ENCODE measurements at regions not wholly inside any gene's neighbourhood (a gene's known extent, or its start where the extent isn't known, plus 50 kb on each side); places are given as distances from the start of the nearest gene placed in this dataset.

- Histone ChIP-seq H3K27ac (no peak overlapping the region), H3K36me3 (no peaks in the 10 kb centered on the region), H3K4me3 (no peak overlapping the region), H3K9me3 (no peaks in the 10 kb centered on the region), H3K27me3 (no peaks in the 10 kb centered on the region), H3K4me1 (peaks cover 0 to 23% (median 8%) of the 10 kb centered on the region in 4 donors)
- TF ChIP-seq CTCF (IDR thresholded peaks at IDR 0.05) = no peak
- intact Hi-C loops (cut with DNase I; ENCODE audit: low total_unique reads) = no loop called here
- no peak for DNase-seq
These were observed 72.7 kb upstream of the PALS2 start for GRCh38 chr7:24500599-24500998.

DNA sequence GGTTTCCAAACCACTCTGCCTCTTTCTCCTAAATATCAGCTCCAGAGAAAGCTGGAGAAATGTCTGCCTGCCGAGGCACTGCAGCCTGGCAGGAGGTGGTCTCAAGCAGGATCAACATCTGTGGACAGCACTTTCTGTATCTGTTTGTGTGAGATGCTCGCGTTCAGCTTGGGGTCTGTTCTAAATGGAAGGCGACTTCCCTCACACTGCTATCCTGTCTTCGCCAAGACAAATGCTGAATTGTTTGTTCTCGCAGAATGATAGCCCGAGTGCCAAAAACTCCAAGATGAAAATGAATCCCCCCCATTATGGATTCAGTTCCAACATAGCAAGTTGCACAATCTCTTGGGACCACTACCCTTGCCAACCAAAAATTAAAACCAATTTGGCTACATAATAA is 72.2 kb upstream of the PALS2 start:
- no peak for DNase-seq
- intact Hi-C loops (cut with DNase I; ENCODE audit: low total_unique reads) = no loop called here
- Histone ChIP-seq H3K36me3 (no peaks in the 10 kb centered on the region), H3K4me1 (peaks cover 0 to 23% (median 8%) of the 10 kb centered on the region in 4 donors), H3K27me3 (no peaks in the 10 kb centered on the region), H3K27ac (no peak overlapping the region), H3K9me3 (no peaks in the 10 kb centered on the region), H3K4me3 (no peak overlapping the region)
- no peak for TF ChIP-seq CTCF (IDR thresholded peaks at IDR 0.05)

GRCh38 chr7:24501443-24502134 is 71.7 kb upstream of the PALS2 start:
- no peaks in the 10 kb centered on the region for H3K27me3 ChIP-seq
- DNase-seq = no peak
- H3K27ac ChIP-seq = no peak overlapping the region
- no peak overlapping the region for H3K4me3 ChIP-seq
- no peaks in the 10 kb centered on the region for H3K36me3 ChIP-seq
- intact Hi-C loops (cut with DNase I; ENCODE audit: low total_unique reads) = no loop called here
- H3K4me1 ChIP-seq = peaks cover 0 to 23% (median 8%) of the 10 kb centered on the region in 4 donors
- H3K9me3 ChIP-seq = no peaks in the 10 kb centered on the region
- no peak for TF ChIP-seq CTCF (IDR thresholded peaks at IDR 0.05)

DNA sequence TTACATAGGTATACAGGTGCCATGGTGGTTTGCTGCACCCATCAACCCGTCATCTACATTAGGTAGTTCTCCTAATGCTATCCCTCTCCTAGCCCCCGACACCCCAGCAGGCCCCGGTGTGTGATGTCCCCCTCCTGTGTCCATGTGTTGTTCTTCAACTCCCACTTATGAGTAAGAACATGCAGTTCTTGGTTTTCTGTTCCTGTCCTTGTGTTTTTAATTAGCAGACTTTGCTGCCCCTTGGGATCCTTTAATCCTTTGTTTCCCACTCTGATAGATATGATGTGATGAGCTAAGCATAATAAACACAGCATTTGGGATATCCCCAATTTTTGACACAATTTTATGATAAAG is 71.1 kb upstream of the PALS2 start:
- intact Hi-C loops (cut with DNase I; ENCODE audit: low total_unique reads) = no loop called here
- peaks cover 0 to 23% (median 8%) of the 10 kb centered on the region in 4 donors for H3K4me1 ChIP-seq
- no peak for DNase-seq
- H3K27ac ChIP-seq = no peak overlapping the region
- no peaks in the 10 kb centered on the region for H3K27me3 ChIP-seq
- no peaks in the 10 kb centered on the region for H3K36me3 ChIP-seq
- TF ChIP-seq CTCF (IDR thresholded peaks at IDR 0.05) = no peak
- H3K4me3 ChIP-seq = no peak overlapping the region
- no peaks in the 10 kb centered on the region for H3K9me3 ChIP-seq

GRCh38 chr7:24503506-24503905 is 69.7 kb upstream of the PALS2 start:
- no peaks in the 10 kb centered on the region for H3K27me3 ChIP-seq
- no peak overlapping the region for H3K27ac ChIP-seq

More at GRCh38 chr7:24503506-24503905, 69.7 kb upstream of the PALS2 start:
- Histone ChIP-seq H3K36me3 (no peaks in the 10 kb centered on the region), H3K4me1 (peaks cover 0 to 23% (median 8%) of the 10 kb centered on the region in 4 donors), H3K4me3 (no peak overlapping the region), H3K9me3 (no peaks in the 10 kb centered on the region)
- DNase-seq = no peak
- intact Hi-C loops (cut with DNase I; ENCODE audit: low total_unique reads) = no loop called here
- no peak for TF ChIP-seq CTCF (IDR thresholded peaks at IDR 0.05)
